Ectodermal cell (in vitro differentiated cells): ENCODE measurements at regions not wholly inside any gene's neighbourhood (a gene's known extent, or its start where the extent isn't known, plus 50 kb on each side); places are given as distances from the start of the nearest gene placed in this dataset.

Source experiments
- H3K27ac ChIP-seq: 2 replicates; pipeline ENCODE4 v1.7.0; 2013; ENCODE audit warnings: mild to moderate bottlenecking, low read depth, low read length; ENCODE audit not compliant: insufficient read depth, poor library complexity, severe bottlenecking
- H3K27me3 ChIP-seq: 2 replicates; pipeline ENCODE4 v1.7.0; 2013; ENCODE audit warnings: mild to moderate bottlenecking, low read length; ENCODE audit not compliant: insufficient read depth, control insufficient read depth, poor library complexity, severe bottlenecking
- H3K36me3 ChIP-seq: one replicate; pipeline ENCODE4 v1.7.0; 2013; ENCODE audit warnings: low read length; ENCODE audit not compliant: control insufficient read depth, insufficient read depth
- H3K4me1 ChIP-seq: one replicate; pipeline ENCODE4 v1.7.0; 2013; ENCODE audit warnings: low read length; ENCODE audit not compliant: control insufficient read depth, insufficient read depth
- H3K4me3 ChIP-seq: 2 replicates; pipeline ENCODE4 v1.7.0; 2013; ENCODE audit warnings: low read depth, low read length, control low read depth; ENCODE audit not compliant: insufficient read depth
- H3K9me3 ChIP-seq: 2 replicates; pipeline ENCODE4 v1.7.0; 2013; ENCODE audit warnings: mild to moderate bottlenecking, low read length, moderate library complexity; ENCODE audit not compliant: control insufficient read depth
- whole genome bisulfite sequencing, 2 experiments: methylation state at CpG; one replicate each; pipeline ENCODE4 v1.1.7; 2013; ENCODE audit warnings: missing lambda C conversion rate in 2 of 2; 5-methylcytosine and 5-hydroxymethylcytosine counted together

DNA sequence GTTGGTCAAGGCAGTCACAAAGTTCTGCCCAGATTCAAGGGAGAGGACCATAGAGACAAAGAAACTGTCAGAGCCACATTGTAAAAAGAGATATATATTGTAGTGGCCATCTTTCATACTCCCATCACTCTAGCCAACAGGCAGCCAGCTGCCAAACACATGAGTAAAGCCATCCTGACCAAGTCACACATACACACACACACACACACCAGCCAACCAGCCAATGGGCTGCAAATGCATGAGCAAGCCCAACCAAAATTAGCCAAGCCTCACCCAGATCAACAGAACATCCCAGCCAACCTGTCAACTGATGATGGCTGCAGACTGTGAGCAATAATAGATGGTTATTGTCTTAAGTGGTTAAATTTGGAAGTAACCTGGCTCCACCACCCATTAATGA, 120.7 kb downstream of the SEC16B start:
- Histone ChIP-seq H3K4me3 (no peak overlapping the region), H3K27ac (no peak overlapping the region), H3K27me3 (no peaks in the 10 kb centered on the region), H3K4me1 (no peaks in the 10 kb centered on the region), H3K36me3 (no peaks in the 10 kb centered on the region), H3K9me3 (no peaks in the 10 kb centered on the region)

DNA sequence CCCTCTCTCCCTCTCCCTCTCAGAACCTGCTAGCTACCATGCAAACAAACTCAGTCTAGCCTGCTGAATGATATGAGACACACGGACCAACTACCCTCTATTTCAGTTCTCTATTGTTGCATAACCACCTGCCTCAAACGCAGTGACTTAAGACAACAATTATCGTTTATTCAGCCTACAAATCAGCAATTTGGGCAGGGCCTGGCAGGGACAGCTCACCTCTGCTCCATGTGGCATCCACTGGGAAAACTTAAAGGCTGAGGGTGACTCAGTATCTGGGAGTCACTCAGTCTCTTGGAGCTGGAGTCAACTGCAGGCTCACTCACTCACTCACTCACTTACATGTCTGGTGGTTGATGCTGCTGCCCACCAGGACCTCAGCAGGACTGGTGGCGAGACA, 121.3 kb downstream of the SEC16B start:
- no peaks in the 10 kb centered on the region for H3K4me1 ChIP-seq
- no peaks in the 10 kb centered on the region for H3K27me3 ChIP-seq
- no peaks in the 10 kb centered on the region for H3K36me3 ChIP-seq
- no peak overlapping the region for H3K4me3 ChIP-seq
- no peak overlapping the region for H3K27ac ChIP-seq
- WGBS, 2 experiments, result 85 to 90% methylated on average over 4 of the region's 4 CpGs
- H3K9me3 ChIP-seq, result no peaks in the 10 kb centered on the region

DNA sequence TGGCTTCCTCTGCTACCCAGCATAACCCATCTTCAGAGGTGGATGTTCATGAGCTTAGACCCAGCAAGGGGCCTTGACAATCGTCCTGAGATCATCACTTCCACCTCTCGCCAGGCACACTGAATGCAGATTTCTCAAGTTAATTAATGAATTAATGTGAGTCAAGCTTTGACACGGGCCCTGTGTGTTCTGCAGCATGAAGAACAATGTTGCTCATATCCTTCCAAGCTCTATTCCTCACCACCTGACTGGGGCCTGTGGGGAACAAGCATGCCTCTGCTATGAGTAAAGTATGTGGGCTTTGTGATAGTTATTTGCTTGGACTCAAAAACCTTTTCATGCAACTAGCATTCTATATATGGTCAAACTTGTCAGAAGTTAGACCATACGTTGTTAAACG, 122.0 kb downstream of the SEC16B start:
- Histone ChIP-seq H3K27ac (no peak overlapping the region), H3K4me1 (no peaks in the 10 kb centered on the region), H3K9me3 (no peaks in the 10 kb centered on the region), H3K36me3 (no peaks in the 10 kb centered on the region), H3K27me3 (no peaks in the 10 kb centered on the region), H3K4me3 (no peak overlapping the region)
- 88 to 90% methylated on average over 4 to 5 of the region's 5 CpGs for WGBS, 2 experiments

DNA sequence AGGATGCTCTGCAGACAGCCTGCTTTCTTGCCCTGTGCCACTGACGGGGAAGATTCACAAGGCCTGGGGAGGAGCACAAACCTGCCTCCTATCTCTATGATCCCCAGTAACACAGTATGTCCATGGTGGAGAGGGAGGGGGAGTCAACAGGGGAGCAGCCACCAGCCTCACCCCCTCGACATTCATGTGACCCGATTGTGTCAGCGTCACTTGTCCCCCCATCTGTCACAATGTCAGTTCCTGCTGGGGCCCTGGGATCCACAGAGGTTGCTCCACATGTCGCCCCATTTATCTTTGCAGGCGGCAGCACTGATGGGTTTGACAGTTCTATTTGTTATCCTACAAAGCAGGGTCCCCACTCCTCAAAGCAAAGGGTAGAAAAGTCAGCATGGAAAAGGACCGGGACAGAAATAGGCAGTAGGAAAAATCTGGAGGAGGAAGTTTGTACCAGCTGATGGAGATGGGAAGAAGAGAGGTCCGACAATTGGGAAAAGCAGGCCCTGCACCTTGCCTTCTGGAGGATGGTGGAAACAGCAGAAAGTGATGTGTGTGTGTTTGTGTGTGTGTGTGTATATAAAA, 130.9 kb downstream of the SEC16B start:
- H3K36me3 ChIP-seq, result no peaks in the 10 kb centered on the region

DNA sequence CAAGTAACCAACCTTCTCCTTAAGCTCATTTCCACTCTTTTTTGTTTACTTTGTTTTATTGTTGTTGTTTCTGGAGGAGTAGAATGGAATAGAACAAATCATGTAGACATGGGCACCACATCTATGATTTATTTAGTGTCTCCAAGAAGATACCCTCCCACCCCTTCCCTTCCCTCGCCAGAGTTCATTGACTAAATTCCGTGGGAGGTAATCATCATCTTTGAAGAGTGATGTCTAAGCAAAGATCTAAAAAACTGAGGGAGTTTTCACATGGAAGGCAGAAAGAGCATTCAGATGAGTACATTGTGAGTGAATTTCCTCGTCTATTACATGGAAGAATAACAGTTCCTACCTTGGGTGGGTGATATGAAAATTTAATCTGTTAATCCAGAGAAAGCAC, 136.2 kb downstream of the SEC16B start:
- H3K9me3 ChIP-seq, result no peaks in the 10 kb centered on the region
- 93 to 94% methylated on average over 3 of the region's 3 CpGs for WGBS, 2 experiments
- no peaks in the 10 kb centered on the region for H3K4me1 ChIP-seq
- H3K27ac ChIP-seq, result no peak overlapping the region
- no peaks in the 10 kb centered on the region for H3K27me3 ChIP-seq
- H3K4me3 ChIP-seq, result no peak overlapping the region
- no peaks in the 10 kb centered on the region for H3K36me3 ChIP-seq

More for the DNA sequence above, 130.9 kb downstream of the SEC16B start:
- Histone ChIP-seq H3K27me3 (no peaks in the 10 kb centered on the region), H3K9me3 (no peaks in the 10 kb centered on the region), H3K4me3 (no peak overlapping the region), H3K27ac (no peak overlapping the region), H3K4me1 (peaks cover 7% of the 10 kb centered on the region)
- 42 to 70% methylated on average over 8 of the region's 8 CpGs for WGBS, 2 experiments

DNA sequence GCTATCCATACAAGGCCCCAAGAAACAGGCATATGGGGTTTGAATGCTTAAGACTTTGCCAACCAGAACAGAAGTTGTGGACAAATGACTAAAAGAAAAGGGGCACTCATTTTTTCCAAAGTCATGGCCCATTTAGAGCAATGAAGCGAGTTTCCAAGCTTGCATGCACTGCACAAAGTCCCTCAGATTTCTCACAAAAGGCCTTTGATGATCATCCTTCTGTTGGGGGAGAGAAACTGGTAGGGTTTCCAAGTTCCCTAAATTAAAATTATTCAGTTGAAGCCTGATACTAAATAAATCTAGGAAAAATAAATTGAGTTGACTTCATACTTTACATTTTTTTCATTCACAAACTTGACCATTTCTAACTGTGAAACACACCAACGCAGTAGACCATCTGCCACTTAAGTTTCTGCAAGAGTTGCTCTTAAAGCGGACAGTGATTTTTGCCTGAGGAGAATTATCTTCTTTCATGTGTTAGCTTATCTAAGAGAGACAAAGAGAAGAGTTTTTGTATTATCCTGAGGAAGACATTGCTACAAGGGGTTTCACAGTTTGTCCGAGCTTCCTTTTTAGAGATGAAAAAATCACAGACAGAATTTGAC, 139.2 kb downstream of the SEC16B start:
- no peaks in the 10 kb centered on the region for H3K4me1 ChIP-seq
- H3K27me3 ChIP-seq, result no peaks in the 10 kb centered on the region
- no peaks in the 10 kb centered on the region for H3K9me3 ChIP-seq
- H3K27ac ChIP-seq, result no peak overlapping the region
- WGBS, 2 experiments, result 91 to 96% methylated on average over 4 of the region's 4 CpGs
- H3K4me3 ChIP-seq, result no peak overlapping the region
- H3K36me3 ChIP-seq, result no peaks in the 10 kb centered on the region

DNA sequence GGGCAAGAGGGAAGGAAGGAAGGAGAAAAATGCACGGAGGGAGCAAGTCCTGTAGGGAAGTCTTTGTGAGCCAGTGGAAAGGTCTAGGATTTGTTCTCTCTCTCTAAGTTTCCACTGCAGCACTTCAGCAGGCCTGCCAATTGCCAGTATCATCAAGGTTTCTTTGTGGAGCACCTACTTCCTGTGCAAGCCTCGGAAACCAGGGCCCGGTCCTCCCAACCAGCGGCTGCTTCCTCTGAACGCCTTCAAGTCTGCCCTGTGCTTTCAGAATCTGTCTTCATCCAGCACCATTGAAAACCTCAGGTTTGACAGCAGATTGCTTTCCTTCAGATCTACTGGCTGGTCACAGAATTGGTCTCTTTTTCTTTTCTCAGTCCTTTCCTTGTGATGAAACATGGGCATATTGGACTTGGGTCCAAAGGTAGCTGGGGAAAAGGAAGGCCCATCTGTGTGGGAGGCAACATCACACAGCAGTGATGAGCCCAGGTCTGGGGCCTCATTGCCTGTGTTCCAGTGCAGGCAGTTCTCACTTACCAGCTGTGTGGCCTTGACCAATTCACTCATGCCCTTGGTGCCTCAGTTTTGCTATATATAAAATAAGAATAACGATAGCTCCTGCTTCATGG, 144.5 kb downstream of the SEC16B start:
- Histone ChIP-seq H3K27me3 (no peaks in the 10 kb centered on the region), H3K27ac (no peak overlapping the region), H3K4me1 (no peaks in the 10 kb centered on the region), H3K4me3 (no peak overlapping the region), H3K9me3 (no peaks in the 10 kb centered on the region), H3K36me3 (no peaks in the 10 kb centered on the region)
- WGBS, 2 experiments, result 90 to 97% methylated on average over 6 of the region's 6 CpGs

DNA sequence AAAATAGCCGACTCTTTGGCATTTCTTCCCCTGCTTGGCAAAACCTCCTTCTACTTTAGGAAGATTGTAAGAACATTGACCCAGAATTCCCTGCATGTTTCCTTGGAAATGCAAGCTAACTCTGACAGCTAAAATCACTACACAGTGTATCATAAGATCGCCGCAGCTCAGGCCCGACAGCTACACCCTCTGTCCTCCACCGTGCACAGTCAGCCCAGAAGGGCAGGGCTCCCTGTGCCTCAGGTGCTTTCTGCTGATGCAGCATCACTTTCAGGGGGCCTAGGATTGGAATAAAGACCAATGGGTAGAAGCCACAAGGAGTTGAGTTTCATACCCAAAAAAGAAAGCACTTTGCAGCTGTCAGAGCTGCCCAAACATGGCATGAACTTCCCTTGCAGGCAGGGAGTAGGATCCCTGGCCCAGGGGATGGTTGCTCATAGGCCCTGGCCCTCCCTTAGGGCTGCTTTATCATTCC, 145.3 kb downstream of the SEC16B start:
- H3K27me3 ChIP-seq, result no peaks in the 10 kb centered on the region
- no peaks in the 10 kb centered on the region for H3K4me1 ChIP-seq
- H3K9me3 ChIP-seq, result no peaks in the 10 kb centered on the region
- 94 to 95% methylated on average over 5 of the region's 5 CpGs for WGBS, 2 experiments
- H3K4me3 ChIP-seq, result no peak overlapping the region
- no peak overlapping the region for H3K27ac ChIP-seq
- H3K36me3 ChIP-seq, result no peaks in the 10 kb centered on the region

DNA sequence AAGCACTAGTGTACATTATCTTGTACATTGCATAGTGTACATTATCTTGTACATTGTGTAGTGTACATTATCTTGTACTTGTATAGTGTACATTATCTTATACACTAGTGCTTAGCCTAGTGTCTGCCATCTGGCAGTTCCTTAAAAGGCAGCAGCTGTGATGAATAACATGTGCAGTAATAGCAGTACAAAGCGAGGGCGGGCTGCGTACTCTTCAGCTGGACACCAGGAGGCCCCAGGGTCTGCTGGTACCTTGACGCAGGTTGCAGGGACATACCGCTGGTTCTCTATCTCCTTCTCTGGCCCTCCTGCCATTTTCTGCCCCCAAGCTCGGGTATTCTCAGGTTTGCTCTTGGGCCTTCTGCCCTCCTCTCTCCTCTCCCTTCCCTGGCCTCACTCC, 149.6 kb downstream of the SEC16B start:
- Histone ChIP-seq H3K27ac (no peak overlapping the region), H3K36me3 (no peaks in the 10 kb centered on the region), H3K27me3 (no peaks in the 10 kb centered on the region), H3K9me3 (no peaks in the 10 kb centered on the region), H3K4me1 (no peaks in the 10 kb centered on the region), H3K4me3 (no peak overlapping the region)
- 95 to 96% methylated on average over 6 of the region's 6 CpGs for WGBS, 2 experiments

DNA sequence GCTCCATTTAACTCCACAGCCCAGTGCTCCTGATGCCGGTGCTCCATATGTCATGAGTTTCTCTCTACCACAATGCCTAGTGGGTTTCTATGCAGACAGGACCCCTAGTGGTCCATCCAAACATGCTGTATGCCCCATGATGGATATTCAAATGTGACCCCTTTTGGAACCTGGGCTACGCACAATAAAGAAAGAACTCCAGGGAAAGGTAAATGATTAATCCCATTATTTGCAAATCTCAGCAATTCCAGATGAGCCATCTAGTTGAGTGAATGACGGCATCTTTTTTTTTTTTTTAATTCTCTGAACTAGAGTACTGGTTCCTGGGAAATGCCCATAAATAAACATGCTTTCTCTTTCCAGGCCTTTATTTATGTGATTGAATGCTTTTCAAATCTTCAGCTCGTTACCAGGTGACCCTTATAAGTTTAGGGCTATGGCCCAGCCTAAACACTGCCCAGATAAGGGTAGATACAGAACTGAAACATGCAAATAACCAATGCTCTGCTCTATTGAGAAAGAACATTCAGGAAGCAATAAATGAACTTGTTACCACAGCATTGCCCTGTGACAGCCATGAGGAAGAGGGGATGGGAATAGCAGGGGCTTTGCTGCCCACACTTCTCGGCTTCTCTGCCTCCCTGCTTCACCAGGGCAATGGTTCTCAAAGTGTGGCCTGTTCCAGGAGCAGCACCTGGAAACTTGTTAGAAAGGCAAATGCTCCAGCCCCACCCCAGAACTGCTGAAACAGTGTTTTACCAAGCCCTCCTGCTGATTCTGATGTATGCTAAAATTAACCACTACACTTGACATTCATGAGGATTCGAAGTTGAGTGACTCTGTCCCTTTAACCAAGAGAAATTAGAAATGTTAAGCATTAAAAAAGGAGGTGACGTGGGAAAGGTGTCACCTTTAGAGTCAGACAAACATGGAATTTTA, 151.7 kb downstream of the SEC16B start:
- WGBS, 2 experiments, result 91 to 94% methylated on average over 6 to 7 of the region's 7 CpGs
- Histone ChIP-seq H3K36me3 (no peaks in the 10 kb centered on the region), H3K4me1 (no peaks in the 10 kb centered on the region), H3K9me3 (no peaks in the 10 kb centered on the region), H3K4me3 (no peak overlapping the region), H3K27me3 (no peaks in the 10 kb centered on the region), H3K27ac (no peak overlapping the region)
